GM12873 (cell line): ENCODE measurements at regions not wholly inside any gene's neighbourhood (a gene's known extent, or its start where the extent isn't known, plus 50 kb on each side); places are given as distances from the start of the nearest gene placed in this dataset.

Experiments
- TF ChIP-seq, protein P1 (sequence below): IDR thresholded peaks from 2 replicates; pipeline ENCODE4 v1.5.1; 2012; ENCODE audit warnings: low read depth, mild to moderate bottlenecking, moderate library complexity, low read length, control low read depth; ENCODE audit not compliant: insufficient read depth; ENCODE audit errors: missing control alignments

DNA sequence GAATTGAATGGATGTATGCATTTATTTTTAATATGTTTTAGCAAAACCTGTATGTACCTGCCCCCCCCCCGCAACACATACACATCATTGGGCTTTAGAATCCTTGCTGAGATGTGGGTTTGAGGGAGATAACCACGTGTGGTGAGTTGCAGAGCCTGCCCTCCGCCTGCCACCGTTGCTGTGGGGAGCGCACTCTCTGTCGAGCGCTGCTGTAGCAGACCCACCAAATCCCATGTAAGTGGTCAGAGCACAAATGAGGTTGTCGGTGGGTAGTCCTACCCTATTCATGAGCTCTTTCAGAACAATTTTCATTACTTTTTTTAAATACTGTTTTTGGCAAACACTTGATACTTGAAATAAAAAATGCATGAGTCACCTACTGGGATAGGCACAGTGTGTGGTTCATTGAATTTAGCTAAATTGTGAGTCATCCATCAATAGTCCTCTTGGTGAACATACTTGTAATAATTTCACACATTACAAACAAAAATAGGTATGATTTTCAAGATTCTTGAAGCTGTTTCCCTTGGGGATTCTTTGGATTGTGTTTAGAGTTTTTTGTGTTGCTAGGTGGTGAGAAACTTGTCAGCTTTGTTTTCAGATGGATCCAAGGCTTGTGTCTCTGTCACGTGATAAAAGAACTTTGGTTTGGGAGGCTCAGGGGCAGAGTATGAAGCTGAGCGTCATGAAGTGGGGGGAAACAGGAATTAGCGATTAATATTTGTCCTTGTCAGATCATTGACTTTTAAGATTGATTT is 107.6 kb downstream of the PTCSC3 start:
- TF ChIP-seq, protein P1, sequence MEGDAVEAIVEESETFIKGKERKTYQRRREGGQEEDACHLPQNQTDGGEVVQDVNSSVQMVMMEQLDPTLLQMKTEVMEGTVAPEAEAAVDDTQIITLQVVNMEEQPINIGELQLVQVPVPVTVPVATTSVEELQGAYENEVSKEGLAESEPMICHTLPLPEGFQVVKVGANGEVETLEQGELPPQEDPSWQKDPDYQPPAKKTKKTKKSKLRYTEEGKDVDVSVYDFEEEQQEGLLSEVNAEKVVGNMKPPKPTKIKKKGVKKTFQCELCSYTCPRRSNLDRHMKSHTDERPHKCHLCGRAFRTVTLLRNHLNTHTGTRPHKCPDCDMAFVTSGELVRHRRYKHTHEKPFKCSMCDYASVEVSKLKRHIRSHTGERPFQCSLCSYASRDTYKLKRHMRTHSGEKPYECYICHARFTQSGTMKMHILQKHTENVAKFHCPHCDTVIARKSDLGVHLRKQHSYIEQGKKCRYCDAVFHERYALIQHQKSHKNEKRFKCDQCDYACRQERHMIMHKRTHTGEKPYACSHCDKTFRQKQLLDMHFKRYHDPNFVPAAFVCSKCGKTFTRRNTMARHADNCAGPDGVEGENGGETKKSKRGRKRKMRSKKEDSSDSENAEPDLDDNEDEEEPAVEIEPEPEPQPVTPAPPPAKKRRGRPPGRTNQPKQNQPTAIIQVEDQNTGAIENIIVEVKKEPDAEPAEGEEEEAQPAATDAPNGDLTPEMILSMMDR: no peak

DNA sequence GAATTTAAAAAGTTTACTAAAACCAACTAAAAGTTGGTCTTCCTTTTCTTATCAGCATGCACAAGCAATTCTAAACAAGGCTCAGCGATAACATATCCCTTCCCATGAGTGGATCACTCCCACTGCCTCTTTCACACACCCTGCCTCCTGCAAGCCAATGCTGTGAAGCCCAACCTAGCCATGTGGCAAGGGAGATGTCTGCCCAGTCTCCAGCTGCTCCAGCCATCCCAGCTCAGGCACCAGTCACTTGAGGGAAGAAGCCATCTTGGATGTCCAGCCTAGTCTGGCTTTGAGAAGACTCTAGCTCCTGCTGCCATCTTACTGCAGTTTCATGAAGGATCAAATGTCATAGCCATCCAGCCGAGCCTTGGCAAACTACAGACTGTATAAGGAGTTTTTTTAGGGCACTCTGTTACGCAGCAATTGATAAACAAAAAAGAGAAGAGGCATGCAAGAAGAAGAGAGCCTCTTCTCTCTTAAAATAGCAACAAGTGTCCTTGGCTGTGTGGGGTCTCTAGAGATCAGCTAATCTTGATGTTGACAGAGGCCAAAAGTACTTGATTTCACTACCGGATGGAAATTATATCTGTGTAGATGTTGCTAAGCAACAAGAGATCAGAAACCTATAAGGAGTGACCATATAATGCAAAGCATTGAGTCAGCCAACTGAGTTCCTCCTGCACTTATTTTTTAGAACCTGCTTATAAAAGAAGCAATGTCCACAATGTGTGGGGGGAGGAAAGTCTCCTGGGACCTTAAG is 108.9 kb downstream of the PTCSC3 start:
- TF ChIP-seq, protein P1: no peak

DNA sequence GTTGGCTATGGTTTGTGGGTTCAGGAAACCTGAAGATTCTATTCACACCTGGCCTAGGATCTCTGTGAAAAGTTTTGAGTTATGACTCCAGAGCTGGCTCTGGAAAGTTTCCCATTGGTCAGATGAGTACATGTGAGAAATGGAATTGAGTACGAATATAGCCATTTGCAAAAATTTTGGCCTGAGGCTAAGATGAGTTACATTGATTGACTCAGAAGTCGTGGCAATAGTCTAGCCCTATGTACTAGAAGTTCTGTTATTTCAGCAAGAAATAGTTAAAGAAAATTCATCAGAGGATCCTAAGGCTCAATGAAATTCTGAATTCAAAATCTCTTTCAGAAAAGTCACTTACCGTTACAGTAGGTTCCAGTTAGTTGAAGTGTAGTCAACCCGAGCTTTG is 109.9 kb downstream of the PTCSC3 start:
- TF ChIP-seq, protein P1: no peak

DNA sequence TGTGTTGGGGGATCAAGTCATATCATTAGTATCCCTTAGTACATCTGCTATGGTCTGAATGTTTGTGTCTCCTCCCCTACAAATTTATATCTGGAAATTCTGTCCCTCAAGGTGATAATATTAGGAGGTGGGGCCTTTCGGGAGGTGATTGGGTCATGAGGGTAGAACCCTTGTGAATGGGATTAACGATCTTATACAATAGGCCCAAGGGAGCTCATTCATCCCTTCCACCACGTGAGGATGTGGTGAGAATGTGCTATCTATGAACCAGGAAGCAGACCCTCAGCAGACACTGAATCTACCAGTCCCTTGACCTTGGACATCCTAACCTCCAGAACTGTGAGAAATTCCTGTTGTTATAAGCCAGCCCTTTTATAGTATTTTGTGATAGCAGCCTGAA is 110.7 kb downstream of the PTCSC3 start:
- TF ChIP-seq, protein P1: no peak

DNA sequence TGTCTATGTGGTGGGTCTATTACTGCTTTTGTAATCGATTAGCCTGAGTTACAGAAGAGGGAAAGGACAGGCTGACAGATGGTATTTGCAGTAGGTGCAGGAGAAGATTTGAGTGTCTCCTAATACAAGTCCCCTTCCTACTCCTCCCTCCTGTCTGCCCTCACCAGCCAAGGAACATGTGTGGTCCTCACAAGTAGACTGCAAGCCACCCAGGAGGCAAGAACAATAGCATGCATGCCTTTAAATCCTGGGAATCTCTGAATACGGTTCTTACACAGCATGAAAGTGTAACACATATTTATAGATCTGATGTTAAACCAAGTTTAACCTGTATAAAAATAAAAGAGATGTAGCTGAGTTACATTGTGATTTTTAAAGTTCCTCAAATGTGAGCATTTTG is 117.0 kb downstream of the PTCSC3 start:
- TF ChIP-seq, protein P1: no peak

DNA sequence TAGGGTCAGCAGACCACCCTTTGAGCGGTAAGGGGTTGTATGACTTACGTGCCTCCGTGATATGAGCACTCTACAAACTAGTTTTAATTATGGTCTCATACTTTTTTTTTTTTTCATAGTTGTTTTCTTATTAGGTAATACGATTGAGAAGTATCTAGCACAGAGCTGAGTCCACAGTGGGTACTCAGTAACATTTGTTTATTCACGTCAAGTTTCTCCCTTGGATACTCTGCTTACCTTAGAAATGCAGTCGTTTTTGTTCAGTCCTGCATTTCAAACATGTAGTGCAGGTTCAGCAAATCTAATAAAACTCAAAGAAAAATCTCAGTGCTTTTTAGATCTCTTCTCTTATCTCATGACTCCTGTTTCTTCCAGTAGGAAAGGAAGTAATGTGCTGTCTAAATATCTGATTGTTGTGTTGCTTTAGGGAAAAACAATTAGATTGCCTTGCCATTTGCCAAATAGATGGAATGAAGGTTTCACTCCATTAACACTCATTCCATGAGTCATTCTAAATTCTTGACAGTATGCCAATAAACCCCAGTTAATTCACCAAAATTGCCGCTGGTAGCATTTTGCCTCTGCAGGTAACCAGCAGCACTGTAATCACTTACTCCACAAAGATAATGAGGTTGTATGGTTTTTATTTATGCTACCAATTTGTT is 118.9 kb downstream of the PTCSC3 start:
- TF ChIP-seq, protein P1: no peak

DNA sequence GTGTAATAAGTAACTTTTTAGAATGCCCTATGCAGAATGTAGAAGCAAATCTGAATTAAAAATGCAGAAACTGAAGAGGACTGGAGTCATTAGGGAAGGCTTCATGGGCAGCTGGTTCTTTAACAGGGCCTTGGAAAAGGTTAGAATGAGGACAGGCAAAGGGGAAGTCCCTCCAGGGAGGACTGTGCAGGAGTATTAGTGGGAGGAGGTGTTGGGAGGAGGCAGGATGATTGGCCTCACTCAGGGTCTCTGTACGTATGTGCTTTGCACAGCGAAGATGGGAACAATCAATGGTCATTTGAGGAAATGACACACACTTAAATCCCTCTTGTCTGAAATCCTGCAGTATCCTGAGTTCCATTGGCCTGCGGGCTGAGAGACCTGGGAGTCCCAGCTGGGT is 119.7 kb downstream of the PTCSC3 start:
- TF ChIP-seq, protein P1: no peak
